NCI-H82 treated with DMSO at 0.1 percent for 48 hours (cell line): ENCODE measurements at regions not wholly inside any gene's neighbourhood (a gene's known extent, or its start where the extent isn't known, plus 50 kb on each side); places are given as distances from the start of the nearest gene placed in this dataset.
"Not testable (repeated sequence)": the region's sequence is repeated elsewhere in the genome, so short reads cannot be mapped to it uniquely, and the experiment has no call there.

Experiments
- DNase-seq: peaks from one replicate; lab custom pipeline; 2025; ENCODE audit not compliant: unreplicated experiment; lab: John Stamatoyannopoulos, UW

- not testable (repeated sequence) for DNase-seq
Measured at GRCh38 chr9:17888964-17889363, 310.1 kb downstream of the SH3GL2 start.

- no peak for DNase-seq
Measured at GRCh38 chr9:17894501-17895160, 315.8 kb downstream of the SH3GL2 start.

- no peak for DNase-seq
Measured at GRCh38 chr9:17900606-17901005, 321.7 kb downstream of the SH3GL2 start.

- no peak for DNase-seq
Measured at GRCh38 chr9:17905366-17905765, 326.5 kb downstream of the SH3GL2 start.

- no peak for DNase-seq
Measured at GRCh38 chr9:17905781-17906175, 326.9 kb downstream of the SH3GL2 start.

- DNase-seq = no peak
Measured at GRCh38 chr9:17906176-17906840, 327.4 kb downstream of the SH3GL2 start.

GRCh38 chr9:17906841-17907778 lies 328.2 kb downstream of the SH3GL2 start:
- DNase-seq = no peak

GRCh38 chr9:17907779-17908508 lies 329.1 kb downstream of the SH3GL2 start:
- no peak for DNase-seq

- no peak for DNase-seq
Measured at GRCh38 chr9:17926246-17926645, 347.4 kb downstream of the SH3GL2 start.

GRCh38 chr9:17927616-17928015 lies 348.8 kb downstream of the SH3GL2 start:
- no peak for DNase-seq

- DNase-seq = no peak
Measured at GRCh38 chr9:17928228-17928627, 349.4 kb downstream of the SH3GL2 start.

GRCh38 chr9:17928768-17929167 lies 349.9 kb downstream of the SH3GL2 start:
- DNase-seq = no peak

GRCh38 chr9:17929506-17929905 lies 350.6 kb downstream of the SH3GL2 start:
- DNase-seq = no peak

- DNase-seq = no peak
Measured at GRCh38 chr9:17930071-17930470, 351.2 kb downstream of the SH3GL2 start.

- no peak for DNase-seq
Measured at GRCh38 chr9:17936365-17936764, 357.5 kb downstream of the SH3GL2 start.

- DNase-seq = no peak
Measured at GRCh38 chr9:17938035-17938655, 359.3 kb downstream of the SH3GL2 start.

- no peak for DNase-seq
Measured at GRCh38 chr9:17942498-17942897, 363.6 kb downstream of the SH3GL2 start.

GRCh38 chr9:17955409-17955808 lies 376.5 kb downstream of the SH3GL2 start:
- DNase-seq = no peak

GRCh38 chr9:17958363-17958762 lies 379.5 kb downstream of the SH3GL2 start:
- DNase-seq = no peak

GRCh38 chr9:17962747-17963146 lies 383.9 kb downstream of the SH3GL2 start:
- no peak for DNase-seq

GRCh38 chr9:17963498-17963897 lies 384.6 kb downstream of the SH3GL2 start:
- DNase-seq = no peak
